ENCODE measurements at regions not wholly inside any gene's neighbourhood (a gene's known extent, or its start where the extent isn't known, plus 50 kb on each side); places are given as distances from the start of the nearest gene placed in this dataset.

- no peak overlapping the region for H3K4me3 ChIP-seq
- H3K36me3 ChIP-seq, result no peaks in the 10 kb centered on the region
- H3K27me3 ChIP-seq, result no peaks in the 10 kb centered on the region
- TF ChIP-seq CTCF (IDR thresholded peaks at IDR 0.05), result no peak
- no peak overlapping the region for H3K27ac ChIP-seq
- no peak for ATAC-seq
- H3K9me3 ChIP-seq, result no peaks in the 10 kb centered on the region
- no peaks in the 10 kb centered on the region for H3K4me1 ChIP-seq
- WGBS, 2 donors (ENCODE audit: low coverage in 1 of 2), result 80% methylated on average over 1 of the region's 1 CpG; no CpG with 5 or more reads in 1 of the 2 donors
These were observed 217.5 kb upstream of the TCF21 start for GRCh38 chr6:133671376-133671775.

GRCh38 chr6:133673056-133673455, 215.9 kb upstream of the TCF21 start:
- H3K27ac ChIP-seq, result no peak overlapping the region
- no peaks in the 10 kb centered on the region for H3K4me1 ChIP-seq
- TF ChIP-seq POLR2A (IDR thresholded peaks at IDR 0.05) (no peak), POLR2AphosphoS5 (IDR thresholded peaks at IDR 0.05) (no peak), EP300 (IDR thresholded peaks at IDR 0.05) (no peak), CTCF (IDR thresholded peaks at IDR 0.05) (no peak)
- WGBS, 2 donors (ENCODE audit: low coverage in 1 of 2), result 77 to 100% methylated on average over 1 to 3 of the region's 3 CpGs
- H3K27me3 ChIP-seq, result no peaks in the 10 kb centered on the region
- ATAC-seq, result no peak
- no peak overlapping the region for H3K4me3 ChIP-seq
- no peaks in the 10 kb centered on the region for H3K9me3 ChIP-seq
- H3K36me3 ChIP-seq, result no peaks in the 10 kb centered on the region

GRCh38 chr6:133674661-133675060, 214.3 kb upstream of the TCF21 start:
- Histone ChIP-seq H3K27me3 (no peaks in the 10 kb centered on the region), H3K9me3 (no peaks in the 10 kb centered on the region), H3K27ac (no peak overlapping the region), H3K4me3 (no peak overlapping the region), H3K36me3 (no peaks in the 10 kb centered on the region), H3K4me1 (no peaks in the 10 kb centered on the region)
- no peak for TF ChIP-seq POLR2AphosphoS5 (IDR thresholded peaks at IDR 0.05)
- TF ChIP-seq POLR2A (IDR thresholded peaks at IDR 0.05), result no peak
- no peak for TF ChIP-seq CTCF (IDR thresholded peaks at IDR 0.05)
- no peak for TF ChIP-seq EP300 (IDR thresholded peaks at IDR 0.05)
- no peak for ATAC-seq
- 60% methylated on average over 1 of the region's 1 CpG; no CpG with 5 or more reads in 1 of the 2 donors for WGBS, 2 donors (ENCODE audit: low coverage in 1 of 2)

DNA sequence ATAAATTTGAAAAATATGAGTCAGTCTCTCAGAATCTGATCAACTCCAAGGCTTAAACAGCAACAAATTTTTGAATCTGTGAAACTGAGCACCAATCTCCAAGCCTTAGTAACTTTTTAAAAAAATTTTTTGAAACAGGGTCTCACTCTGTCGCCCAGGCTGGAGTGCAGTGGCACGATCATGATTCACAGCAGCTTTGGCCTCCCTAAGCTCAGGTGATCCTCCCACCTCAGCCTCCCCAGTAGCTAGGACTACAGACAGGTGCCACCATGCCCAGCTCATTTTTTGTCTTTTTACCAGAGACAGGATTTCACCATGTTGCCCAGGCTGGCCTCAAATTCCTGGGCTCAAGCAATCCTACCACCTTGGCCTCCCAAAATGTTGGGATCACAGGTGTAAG, 207.9 kb upstream of the TCF21 start:
- H3K9me3 ChIP-seq, result no peaks in the 10 kb centered on the region
- no peaks in the 10 kb centered on the region for H3K27me3 ChIP-seq
- no peak overlapping the region for H3K27ac ChIP-seq
- H3K4me3 ChIP-seq, result no peak overlapping the region
- no peak for ATAC-seq
- WGBS, 2 donors (ENCODE audit: low coverage in 1 of 2), result 89 to 100% methylated on average over 2 of the region's 2 CpGs
- H3K36me3 ChIP-seq, result no peaks in the 10 kb centered on the region
- peaks cover 0 to 25% (median 2%) of the 10 kb centered on the region in 3 donors for H3K4me1 ChIP-seq
- no peak for TF ChIP-seq POLR2AphosphoS5 (IDR thresholded peaks at IDR 0.05)
- TF ChIP-seq CTCF (IDR thresholded peaks at IDR 0.05), result no peak
- no peak for TF ChIP-seq POLR2A (IDR thresholded peaks at IDR 0.05)

DNA sequence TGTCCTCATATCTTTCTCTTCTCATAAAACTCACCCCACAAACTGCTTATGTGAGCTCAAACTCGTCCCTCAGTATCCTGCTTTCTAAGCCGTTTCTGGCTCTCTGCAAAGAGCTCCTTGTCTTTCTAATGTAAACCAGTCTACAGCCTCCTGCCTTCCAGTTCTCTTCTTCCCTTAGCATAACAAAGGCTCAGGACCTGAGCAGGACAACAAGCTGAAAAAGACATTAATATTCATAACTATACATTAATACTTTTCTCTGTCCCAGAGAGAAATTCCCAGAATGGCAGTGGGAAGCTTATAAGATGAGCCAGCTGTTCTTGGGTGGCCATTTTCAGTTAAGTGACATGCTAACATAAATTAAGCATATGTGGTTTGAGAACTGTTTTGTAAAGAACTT, 207.0 kb upstream of the TCF21 start:
- Histone ChIP-seq H3K27ac (no peak overlapping the region), H3K27me3 (no peaks in the 10 kb centered on the region), H3K4me1 (peaks cover 0 to 25% (median 2%) of the 10 kb centered on the region in 3 donors), H3K4me3 (no peak overlapping the region), H3K9me3 (no peaks in the 10 kb centered on the region), H3K36me3 (no peaks in the 10 kb centered on the region)
- ATAC-seq, result no peak
- TF ChIP-seq POLR2AphosphoS5 (IDR thresholded peaks at IDR 0.05), result no peak
- no peak for TF ChIP-seq EP300 (IDR thresholded peaks at IDR 0.05)
- TF ChIP-seq CTCF (IDR thresholded peaks at IDR 0.05), result no peak
- TF ChIP-seq POLR2A (IDR thresholded peaks at IDR 0.05), result no peak
- WGBS, 2 donors (ENCODE audit: low coverage in 1 of 2), result 8 to 16% methylated on average over 2 of the region's 2 CpGs

Data from gastroesophageal sphincter (tissue), 4 donors.